H1 (cell line): ENCODE measurements at regions not wholly inside any gene's neighbourhood (a gene's known extent, or its start where the extent isn't known, plus 50 kb on each side); places are given as distances from the start of the nearest gene placed in this dataset.

ENCODE experiments used
- CTCF ChIA-PET: fragments of 300-600 bp; sonication (Branson Sonifier 250); formaldehyde crosslinking; loops from one replicate; lab custom pipeline; 2021; ENCODE audit not compliant: partially characterized antibody; lab: Charles Lee
- POLR2A ChIA-PET: fragments of 300-600 bp; sonication (Branson Sonifier 250); formaldehyde crosslinking; loops from one replicate; lab custom pipeline; 2021; ENCODE audit warnings: inconsistent platforms; ENCODE audit not compliant: partially characterized antibody; lab: Charles Lee
- DNase-seq, 2 experiments: peaks; one replicate each; pipeline versions ENCODE4 v3.0.0 to v3.0.0-alpha.2; 2010 to 2022; ENCODE audit warnings: low spot score in 2 of 2, low read depth in 1 of 2, mixed read lengths in 1 of 2
- FAIRE-seq: peaks from 2 replicates; lab custom pipeline; 2011; peaks lifted over from hg19 to GRCh38; lab: Jason Lieb, UNC
- H2AFZ ChIP-seq: 2 replicates; pipeline ENCODE4 v1.8.1; 2012; ENCODE audit warnings: low read length, inconsistent platforms
- H2AK5ac ChIP-seq: 2 replicates; pipeline ENCODE4 v1.6.1; 2013; ENCODE audit warnings: low read depth, low read length
- H2BK120ac ChIP-seq: replicated peaks from 2 replicates; pipeline ENCODE3; 2013; ENCODE audit warnings: low read depth, low read length, inconsistent platforms
- H2BK12ac ChIP-seq: 2 replicates; pipeline ENCODE4 v1.6.1; 2013; ENCODE audit warnings: low read depth, low read length
- H2BK15ac ChIP-seq: 2 replicates; pipeline ENCODE4 v1.6.1; 2013; ENCODE audit warnings: low read length
- H2BK20ac ChIP-seq: 2 replicates; pipeline ENCODE4 v1.6.1; 2013; ENCODE audit warnings: low read length
- H2BK5ac ChIP-seq: 2 replicates; pipeline ENCODE4 v1.6.1; 2013; ENCODE audit warnings: low read depth, low read length
- H3K14ac ChIP-seq: 2 replicates; pipeline ENCODE4 v1.6.1; 2013; ENCODE audit warnings: inconsistent platforms; ENCODE audit not compliant: insufficient read length
- H3K18ac ChIP-seq: 2 replicates; pipeline ENCODE4 v1.6.1; 2013; ENCODE audit warnings: low read length; ENCODE audit errors: extremely low read depth
- H3K23ac ChIP-seq: 2 replicates; pipeline ENCODE4 v1.6.1; 2013; ENCODE audit warnings: inconsistent platforms; ENCODE audit not compliant: insufficient read length
- H3K23me2 ChIP-seq: 2 replicates; pipeline ENCODE4 v1.6.1; 2013; ENCODE audit warnings: low read depth, low read length
- H3K27ac ChIP-seq: 2 replicates; pipeline ENCODE4 v1.6.1; 2011; ENCODE audit warnings: low read depth, low read length, inconsistent platforms
- H3K27me3 ChIP-seq, 4 experiments: replicated peaks in 1 of 4; 1 replicate in 1 of 4; 2 replicates in 3 of 4; pipeline versions ENCODE4 v1.6.1 to v1.8.1; 2011 to 2013; ENCODE audit warnings: low read length in 3 of 4, mild to moderate bottlenecking in 3 of 4, inconsistent platforms in 2 of 4, mixed read lengths in 2 of 4, moderate library complexity in 1 of 4; ENCODE audit not compliant: control insufficient read depth in 3 of 4, insufficient read depth in 3 of 4; ENCODE audit errors: extremely low read depth in 1 of 4
- H3K36me3 ChIP-seq, 4 experiments: 2 replicates each; pipeline versions ENCODE4 v1.6.1 to v1.8.1; 2011 to 2013; ENCODE audit warnings: mild to moderate bottlenecking in 4 of 4, low read length in 3 of 4, moderate library complexity in 2 of 4, control low read depth in 1 of 4, inconsistent platforms in 1 of 4; ENCODE audit not compliant: insufficient read depth in 4 of 4, control insufficient read depth in 2 of 4
- H3K4ac ChIP-seq: replicated peaks from 2 replicates; pipeline ENCODE3; 2013; ENCODE audit warnings: low read length, low read depth, mixed read lengths, inconsistent platforms; ENCODE audit not compliant: insufficient read length
- H3K4me1 ChIP-seq, 4 experiments: replicated peaks in 1 of 4; 1 replicate in 1 of 4; 2 replicates in 3 of 4; pipeline versions ENCODE4 v1.6.1 to v1.8.1; 2011 to 2013; ENCODE audit warnings: low read length in 3 of 4, inconsistent platforms in 2 of 4, mixed read lengths in 1 of 4; ENCODE audit not compliant: insufficient read depth in 4 of 4, control insufficient read depth in 3 of 4
- H3K4me2 ChIP-seq, 2 experiments: 2 replicates each; pipeline versions ENCODE4 v1.6.1 to v1.8.1; 2011 to 2013; ENCODE audit warnings: low read depth in 2 of 2, low read length in 2 of 2, control low read depth in 1 of 2, inconsistent platforms in 1 of 2, mild to moderate bottlenecking in 1 of 2; ENCODE audit not compliant: insufficient read depth in 1 of 2
- H3K4me3 ChIP-seq, 4 experiments: fragments of 200-600, 300-600 bp in 1 of 4; sonication (generic), shearing (Covaris generic), sonication (Bioruptor Twin) in 1 of 4; 2 replicates each; pipeline versions ENCODE4 v1.5.1 to v1.8.1; 2011 to 2016; ENCODE audit warnings: low read length in 4 of 4, low read depth in 3 of 4, control low read depth in 2 of 4, inconsistent platforms in 2 of 4, mild to moderate bottlenecking in 2 of 4, mixed read lengths in 1 of 4, moderate library complexity in 1 of 4; ENCODE audit not compliant: insufficient read depth in 2 of 4; ENCODE audit errors: extremely low read depth in 1 of 4
- H3K56ac ChIP-seq: replicated peaks from 2 replicates; pipeline ENCODE3; 2013; ENCODE audit warnings: low read depth, mild to moderate bottlenecking, mixed read lengths, low read length, inconsistent platforms; ENCODE audit not compliant: insufficient read length
- H3K79me1 ChIP-seq: 2 replicates; pipeline ENCODE4 v1.6.1; 2013; ENCODE audit warnings: low read depth, low read length, control low read depth
- H3K79me2 ChIP-seq, 2 experiments: 2 replicates each; pipeline versions ENCODE4 v1.6.1 to v1.8.1; 2012 to 2013; ENCODE audit warnings: low read length in 2 of 2, mild to moderate bottlenecking in 2 of 2, inconsistent platforms in 1 of 2; ENCODE audit not compliant: insufficient read depth in 2 of 2, control insufficient read depth in 1 of 2
- H3K9ac ChIP-seq, 4 experiments: replicated peaks in 1 of 4; 1 replicate in 1 of 4; 2 replicates in 3 of 4; pipeline versions ENCODE4 v1.6.1 to v1.8.1; 2011 to 2013; ENCODE audit warnings: low read depth in 3 of 4, low read length in 3 of 4, control low read depth in 2 of 4, mild to moderate bottlenecking in 2 of 4, moderate library complexity in 2 of 4, inconsistent platforms in 1 of 4; ENCODE audit errors: extremely low read depth in 1 of 4
- H3K9me3 ChIP-seq, 2 experiments: 2 replicates each; pipeline versions ENCODE4 v1.6.1 to v1.8.1; 2012 to 2013; ENCODE audit warnings: mild to moderate bottlenecking in 2 of 2, moderate library complexity in 2 of 2, control low read depth in 1 of 2, inconsistent platforms in 1 of 2, low read depth in 1 of 2, low read length in 1 of 2, mixed read lengths in 1 of 2; ENCODE audit not compliant: insufficient read depth in 2 of 2
- H4K20me1 ChIP-seq, 2 experiments: replicated peaks in 1 of 2; 2 replicates each; pipeline versions ENCODE3 to v1.8.1; 2011 to 2013; ENCODE audit warnings: inconsistent platforms in 2 of 2, low read length in 2 of 2, mild to moderate bottlenecking in 1 of 2; ENCODE audit not compliant: insufficient read depth in 2 of 2, control insufficient read depth in 1 of 2
- H4K5ac ChIP-seq: 2 replicates; pipeline ENCODE4 v1.6.1; 2013; ENCODE audit warnings: low read length, low read depth, mixed read lengths, inconsistent platforms; ENCODE audit not compliant: insufficient read length
- H4K8ac ChIP-seq: 2 replicates; pipeline ENCODE4 v1.8.0; 2013; ENCODE audit warnings: mild to moderate bottlenecking, moderate library complexity, low read length, inconsistent platforms; ENCODE audit not compliant: insufficient read depth; ENCODE audit errors: extremely low read depth
- H4K91ac ChIP-seq: replicated peaks from 2 replicates; pipeline ENCODE3; 2013; ENCODE audit warnings: low read length, mixed read lengths, inconsistent platforms; ENCODE audit not compliant: insufficient read length
- WGBS, 2 experiments: shearing (Covaris generic) in 1 of 2; methylation state at CpG; one replicate each; pipeline versions ENCODE4 v1.1.6 to v1.1.7; 2013 to 2015; ENCODE audit warnings: low lambda C conversion rate in 2 of 2, mixed read lengths in 2 of 2, inconsistent platforms in 1 of 2, low coverage in 1 of 2, missing lambda C conversion rate in 1 of 2; ENCODE audit not compliant: insufficient replicate concordance in 2 of 2, insufficient coverage in 1 of 2, insufficient read length in 1 of 2; ENCODE audit errors: extremely low coverage in 1 of 2, missing lambda C conversion rate in 1 of 2; 5-methylcytosine and 5-hydroxymethylcytosine counted together

DNA sequence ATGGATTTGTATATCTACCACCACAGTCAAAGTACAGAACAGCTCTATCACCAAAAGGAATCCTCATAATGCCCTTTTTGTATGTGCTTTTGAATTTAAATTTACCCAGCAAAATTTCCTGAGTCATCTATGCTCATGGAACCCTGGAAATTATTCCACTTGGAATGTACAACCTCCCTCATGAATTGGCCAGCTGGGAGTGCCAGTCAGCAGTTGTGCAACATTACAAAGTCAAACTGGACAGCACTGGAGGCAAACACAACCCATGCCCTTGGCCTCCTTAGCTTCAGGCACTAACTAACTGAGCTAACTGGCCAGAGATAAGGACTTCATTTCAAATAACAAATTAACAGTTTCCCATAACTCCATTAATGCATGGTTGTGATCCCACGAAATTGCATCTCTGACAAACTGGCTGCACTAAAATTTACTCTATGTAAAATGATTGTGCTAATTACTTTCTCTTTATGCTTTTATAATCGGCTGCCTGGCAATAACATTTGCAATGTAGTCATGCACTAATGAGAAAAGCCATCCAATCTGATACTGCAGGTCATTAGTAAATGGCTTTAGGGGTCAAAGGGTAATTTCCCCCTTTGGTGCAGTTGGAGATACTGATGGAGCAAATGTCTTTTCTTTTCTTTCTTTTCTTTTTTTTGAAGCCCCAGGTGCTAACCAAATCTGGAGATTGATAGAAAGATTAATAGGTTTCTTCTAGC lies 270.5 kb downstream of the ACTR3 start:
- H3K79me1 ChIP-seq = no peaks in the 10 kb centered on the region
- H2BK20ac ChIP-seq = no peak overlapping the region
- H2BK5ac ChIP-seq = no peak overlapping the region
- no peak for FAIRE-seq
- no peak overlapping the region for H2AK5ac ChIP-seq
- H3K79me2 ChIP-seq = no peaks in the 10 kb centered on the region
- no peak overlapping the region for H3K14ac ChIP-seq
- no peak for DNase-seq
- 82% methylated on average over 2 of the region's 2 CpGs; no CpG with 5 or more reads in 1 of the 2 experiments for WGBS, 2 experiments
- H2BK15ac ChIP-seq = no peak overlapping the region
- H4K8ac ChIP-seq = no peak overlapping the region
- no peak overlapping the region for H4K91ac ChIP-seq
- H3K27me3 ChIP-seq = no peaks in the 10 kb centered on the region
- H3K18ac ChIP-seq = no peak overlapping the region
- no peak overlapping the region for H3K4me2 ChIP-seq
- H3K23ac ChIP-seq = no peak overlapping the region
- H3K9me3 ChIP-seq = no peaks in the 10 kb centered on the region
- H3K56ac ChIP-seq = no peak overlapping the region
- H3K36me3 ChIP-seq = no peaks in the 10 kb centered on the region
- H2BK120ac ChIP-seq = no peak overlapping the region
- H4K20me1 ChIP-seq = no peaks in the 10 kb centered on the region
- no peaks in the 10 kb centered on the region; the same call in 1 of the 2 replicates for H3K23me2 ChIP-seq
- H4K5ac ChIP-seq = no peak overlapping the region
- H3K9ac ChIP-seq = no peak overlapping the region
- H3K4me1 ChIP-seq = no peaks in the 10 kb centered on the region
- no peak overlapping the region for H2AFZ ChIP-seq
- no peak overlapping the region for H2BK12ac ChIP-seq
- H3K4ac ChIP-seq = no peak overlapping the region
- ChIA-PET POLR2A (no interaction called here), CTCF (interaction anchor here (1.3 kb wide), 1 partner anchor 183 kb away, joined by 5 read pairs; no protein-coding TSS in a partner anchor)
- no peak overlapping the region for H3K27ac ChIP-seq
- H3K4me3 ChIP-seq = no peak overlapping the region
